Right kidney (tissue), 1 donor: ENCODE measurements at regions not wholly inside any gene's neighbourhood (a gene's known extent, or its start where the extent isn't known, plus 50 kb on each side); places are given as distances from the start of the nearest gene placed in this dataset.

ENCODE experiments used
- DNase-seq: peaks from one replicate; pipeline ENCODE4 v3.0.0-alpha.2; 2016

- no peak for DNase-seq
These were observed 858.9 kb downstream of the PDHA2 start for GRCh38 chr4:96698831-96699230.

GRCh38 chr4:96703265-96703664, 863.4 kb downstream of the PDHA2 start:
- no peak for DNase-seq

- no peak for DNase-seq
These were observed 868.9 kb downstream of the PDHA2 start for GRCh38 chr4:96708766-96709165.

GRCh38 chr4:96713271-96713850, 873.5 kb downstream of the PDHA2 start:
- DNase-seq: no peak

- no peak for DNase-seq
These were observed 889.7 kb downstream of the PDHA2 start for GRCh38 chr4:96729641-96730040.

GRCh38 chr4:96730432-96730831, 890.5 kb downstream of the PDHA2 start:
- no peak for DNase-seq

GRCh38 chr4:96736352-96736889, 896.5 kb downstream of the PDHA2 start:
- DNase-seq: no peak

- DNase-seq: no peak
These were observed 899.2 kb downstream of the PDHA2 start for GRCh38 chr4:96739101-96739500.

GRCh38 chr4:96742332-96743014, 902.6 kb downstream of the PDHA2 start:
- DNase-seq: no peak

- DNase-seq: no peak
These were observed 904.8 kb downstream of the PDHA2 start for GRCh38 chr4:96744676-96745075.

GRCh38 chr4:96753216-96753615, 913.3 kb downstream of the PDHA2 start:
- DNase-seq: no peak

GRCh38 chr4:96755569-96756484, 915.9 kb downstream of the PDHA2 start:
- no peak for DNase-seq

- DNase-seq: no peak
These were observed 916.7 kb downstream of the PDHA2 start for GRCh38 chr4:96756584-96756983.

- no peak for DNase-seq
These were observed 923.7 kb downstream of the PDHA2 start for GRCh38 chr4:96763546-96763945.

GRCh38 chr4:96766359-96766758, 926.5 kb downstream of the PDHA2 start:
- no peak for DNase-seq

GRCh38 chr4:96767815-96768480, 928.1 kb downstream of the PDHA2 start:
- DNase-seq: no peak

- no peak for DNase-seq
These were observed 935.6 kb downstream of the PDHA2 start for GRCh38 chr4:96775501-96775900.

- DNase-seq: no peak
These were observed 937.1 kb downstream of the PDHA2 start for GRCh38 chr4:96776920-96777527.

- DNase-seq: no peak
These were observed 944.4 kb downstream of the PDHA2 start for GRCh38 chr4:96784336-96784735.

- no peak for DNase-seq
These were observed 946.4 kb downstream of the PDHA2 start for GRCh38 chr4:96786306-96786705.

GRCh38 chr4:96787766-96788165, 947.9 kb downstream of the PDHA2 start:
- no peak for DNase-seq

- no peak for DNase-seq
These were observed 969.7 kb downstream of the PDHA2 start for GRCh38 chr4:96809563-96809962.
